ENCODE measurements at regions not wholly inside any gene's neighbourhood (a gene's known extent, or its start where the extent isn't known, plus 50 kb on each side); places are given as distances from the start of the nearest gene placed in this dataset.

DNA sequence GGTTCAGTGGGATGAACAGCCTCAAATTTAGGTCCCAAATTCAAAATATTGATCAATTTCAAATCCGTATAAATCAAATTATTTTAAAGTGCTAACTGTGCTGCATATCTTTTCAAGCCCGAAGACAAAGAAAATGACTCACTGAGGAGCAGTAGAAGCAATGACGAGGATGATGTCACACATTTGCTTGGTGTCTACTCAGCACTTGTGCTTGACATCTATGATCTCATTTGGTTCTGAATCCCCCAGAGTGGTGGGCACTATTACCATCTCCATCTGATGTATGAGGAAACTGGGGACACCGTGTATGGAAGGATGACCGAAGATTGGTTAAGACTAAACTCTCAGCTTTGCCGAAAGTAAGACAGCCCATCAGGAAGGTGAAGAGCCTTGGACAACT, 136.5 kb upstream of the CHRNA7 start:
- intact Hi-C loops (cut with DNase I; ENCODE audit: low total_unique reads) = no loop called here
- TF ChIP-seq EP300 (IDR thresholded peaks at IDR 0.05; ENCODE audit: low read depth) (no peak), POLR2AphosphoS5 (IDR thresholded peaks at IDR 0.05) (no peak), POLR2A (IDR thresholded peaks at IDR 0.05) (no peak)
- TF ChIP-seq, protein P1, sequence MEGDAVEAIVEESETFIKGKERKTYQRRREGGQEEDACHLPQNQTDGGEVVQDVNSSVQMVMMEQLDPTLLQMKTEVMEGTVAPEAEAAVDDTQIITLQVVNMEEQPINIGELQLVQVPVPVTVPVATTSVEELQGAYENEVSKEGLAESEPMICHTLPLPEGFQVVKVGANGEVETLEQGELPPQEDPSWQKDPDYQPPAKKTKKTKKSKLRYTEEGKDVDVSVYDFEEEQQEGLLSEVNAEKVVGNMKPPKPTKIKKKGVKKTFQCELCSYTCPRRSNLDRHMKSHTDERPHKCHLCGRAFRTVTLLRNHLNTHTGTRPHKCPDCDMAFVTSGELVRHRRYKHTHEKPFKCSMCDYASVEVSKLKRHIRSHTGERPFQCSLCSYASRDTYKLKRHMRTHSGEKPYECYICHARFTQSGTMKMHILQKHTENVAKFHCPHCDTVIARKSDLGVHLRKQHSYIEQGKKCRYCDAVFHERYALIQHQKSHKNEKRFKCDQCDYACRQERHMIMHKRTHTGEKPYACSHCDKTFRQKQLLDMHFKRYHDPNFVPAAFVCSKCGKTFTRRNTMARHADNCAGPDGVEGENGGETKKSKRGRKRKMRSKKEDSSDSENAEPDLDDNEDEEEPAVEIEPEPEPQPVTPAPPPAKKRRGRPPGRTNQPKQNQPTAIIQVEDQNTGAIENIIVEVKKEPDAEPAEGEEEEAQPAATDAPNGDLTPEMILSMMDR (IDR thresholded peaks at IDR 0.05) = no peak
- in situ Hi-C loops (cut with MboI; ENCODE audit: low pct_ligation_motif_present in 1 of 4, low pct_unique_long_range_greater_than_20kb in 1 of 4, low sequenced_read_pairs in 3 of 4) = loop anchor here in 1 of 4 donors (25.0 kb wide), 1 partner anchor 106 kb away; no protein-coding TSS in a partner anchor
- no peaks in the 10 kb centered on the region for H3K27me3 ChIP-seq
- H3K27ac ChIP-seq = no peak overlapping the region
- peaks cover under 1 to 9% of the 10 kb centered on the region in 2 donors for H3K9me3 ChIP-seq
- no peak for DNase-seq
- no peaks in the 10 kb centered on the region for H3K36me3 ChIP-seq
- WGBS, 2 donors (ENCODE audit: low coverage in 1 of 2) = 79 to 87% methylated on average over 2 to 6 of the region's 6 CpGs
- H3K4me3 ChIP-seq = no peak overlapping the region
- no peaks in the 10 kb centered on the region for H3K4me1 ChIP-seq

DNA sequence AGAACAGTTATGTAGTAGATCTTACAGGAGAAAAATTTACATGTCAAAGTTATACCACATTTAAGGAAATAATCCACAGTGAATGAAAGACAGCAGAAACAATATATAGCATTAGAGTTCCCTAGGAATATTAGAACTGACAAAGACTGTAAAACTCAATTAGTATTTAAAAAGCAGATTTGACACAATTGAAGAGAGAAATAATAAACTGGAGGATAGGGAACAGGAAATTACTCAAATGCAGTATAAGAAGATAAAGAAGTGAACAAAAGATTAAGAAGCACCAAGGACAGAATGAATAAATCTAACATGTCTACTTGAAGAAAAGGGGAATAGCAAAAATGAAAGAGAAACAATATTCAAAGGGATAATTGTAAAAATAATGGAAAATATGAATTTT, 132.6 kb upstream of the CHRNA7 start:
- H3K4me1 ChIP-seq = no peaks in the 10 kb centered on the region
- in situ Hi-C loops (cut with MboI; ENCODE audit: low pct_ligation_motif_present in 1 of 4, low pct_unique_long_range_greater_than_20kb in 1 of 4, low sequenced_read_pairs in 3 of 4) = loop anchor here in 1 of 4 donors (25.0 kb wide), 1 partner anchor 110 kb away; no protein-coding TSS in a partner anchor
- H3K36me3 ChIP-seq = no peaks in the 10 kb centered on the region
- H3K9me3 ChIP-seq = peaks cover 2 to 9% of the 10 kb centered on the region in 2 donors
- no peak overlapping the region for H3K4me3 ChIP-seq
- DNase-seq = no peak
- no peaks in the 10 kb centered on the region for H3K27me3 ChIP-seq
- H3K27ac ChIP-seq = no peak overlapping the region
- intact Hi-C loops (cut with DNase I; ENCODE audit: low total_unique reads) = no loop called here
- TF ChIP-seq, protein P1 (IDR thresholded peaks at IDR 0.05) = no peak
- TF ChIP-seq EP300 (IDR thresholded peaks at IDR 0.05; ENCODE audit: low read depth) (no peak), POLR2A (IDR thresholded peaks at IDR 0.05) (no peak), POLR2AphosphoS5 (IDR thresholded peaks at IDR 0.05) (no peak)

DNA sequence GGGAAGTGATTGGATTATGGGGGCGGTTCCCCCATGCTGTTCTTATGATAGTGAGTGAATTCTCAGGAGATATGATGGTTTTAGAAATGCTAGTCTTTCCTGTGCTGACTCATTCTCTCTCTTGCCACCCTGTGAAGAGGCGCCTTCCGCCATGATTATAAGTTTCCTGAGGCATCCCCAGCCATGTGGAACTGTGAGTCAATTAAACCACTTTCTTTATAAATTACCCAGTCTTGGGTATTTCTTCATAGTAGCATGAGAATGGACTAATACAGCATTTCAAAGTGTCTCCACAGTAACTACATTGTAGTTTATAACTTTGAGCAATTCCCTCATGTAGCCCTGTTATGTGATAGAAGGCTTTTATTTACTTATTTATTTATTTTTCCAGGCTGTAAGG, 128.8 kb upstream of the CHRNA7 start:
- 92% methylated on average over 3 of the region's 3 CpGs; no CpG with 5 or more reads in 1 of the 2 donors for WGBS, 2 donors (ENCODE audit: low coverage in 1 of 2)
- H3K4me1 ChIP-seq = peaks cover 0 to 14% (median 5%) of the 10 kb centered on the region in 4 donors
- H3K27me3 ChIP-seq = no peaks in the 10 kb centered on the region
- no peak overlapping the region for H3K4me3 ChIP-seq
- intact Hi-C loops (cut with DNase I; ENCODE audit: low total_unique reads) = no loop called here
- TF ChIP-seq POLR2AphosphoS5 (IDR thresholded peaks at IDR 0.05) (no peak), EP300 (IDR thresholded peaks at IDR 0.05; ENCODE audit: low read depth) (no peak), POLR2A (IDR thresholded peaks at IDR 0.05) (no peak)
- TF ChIP-seq, protein P1 (IDR thresholded peaks at IDR 0.05) = no peak
- in situ Hi-C loops (cut with MboI; ENCODE audit: low pct_ligation_motif_present in 1 of 4, low pct_unique_long_range_greater_than_20kb in 1 of 4, low sequenced_read_pairs in 3 of 4) = no loop called here
- no peak overlapping the region for H3K27ac ChIP-seq
- H3K9me3 ChIP-seq = peaks cover 2 to 9% of the 10 kb centered on the region in 2 donors
- no peaks in the 10 kb centered on the region for H3K36me3 ChIP-seq
- DNase-seq = no peak

DNA sequence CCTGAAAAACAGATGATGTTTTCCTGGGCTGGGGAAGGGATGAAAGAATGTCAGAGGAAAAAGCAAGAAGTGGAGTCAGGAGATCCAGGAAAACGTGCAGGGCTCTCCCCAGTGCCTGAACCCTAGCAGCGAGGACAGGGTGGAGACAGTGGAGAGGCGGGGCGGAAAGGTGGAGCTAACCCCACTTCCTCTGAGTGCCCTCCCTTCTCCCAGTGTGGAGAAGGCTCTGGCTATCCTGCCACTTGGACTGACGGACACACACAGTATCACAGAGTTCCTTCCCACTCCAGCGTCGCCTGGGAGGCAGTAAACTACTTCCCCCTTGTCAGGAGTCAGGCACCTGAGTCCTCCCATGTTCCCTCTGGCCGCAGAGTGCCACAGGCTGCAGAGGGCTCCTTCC, 125.3 kb upstream of the CHRNA7 start:
- Histone ChIP-seq H3K4me3 (no peak overlapping the region), H3K27me3 (no peaks in the 10 kb centered on the region), H3K27ac (peak overlapping the region; percentile 64 to 83 (median 74)), H3K4me1 (peaks cover 0 to 14% (median 5%) of the 10 kb centered on the region in 4 donors), H3K9me3 (no peaks in the 10 kb centered on the region), H3K36me3 (no peaks in the 10 kb centered on the region)
- 7 to 8% methylated on average over 3 to 8 of the region's 8 CpGs for WGBS, 2 donors (ENCODE audit: low coverage in 1 of 2)
- peak; percentile 84 for DNase-seq
- peak; percentile 25 to 49 (median 41) for TF ChIP-seq POLR2AphosphoS5 (IDR thresholded peaks at IDR 0.05)
- TF ChIP-seq POLR2A (IDR thresholded peaks at IDR 0.05) = peak; percentile 47
- TF ChIP-seq EP300 (IDR thresholded peaks at IDR 0.05; ENCODE audit: low read depth) = no peak
- TF ChIP-seq, protein P1 (IDR thresholded peaks at IDR 0.05) = no peak
- in situ Hi-C loops (cut with MboI; ENCODE audit: low pct_ligation_motif_present in 1 of 4, low pct_unique_long_range_greater_than_20kb in 1 of 4, low sequenced_read_pairs in 3 of 4) (no loop called here), intact Hi-C loops (cut with DNase I; ENCODE audit: low total_unique reads) (no loop called here)

Data from transverse colon (tissue), 4 donors.